HL-60 (cell line): ENCODE measurements at regions not wholly inside any gene's neighbourhood (a gene's known extent, or its start where the extent isn't known, plus 50 kb on each side); places are given as distances from the start of the nearest gene placed in this dataset.

Source experiments
- DNase-seq, 2 experiments: peaks; one replicate each; pipeline ENCODE4 v3.0.0-alpha.2; 2010 to 2020; ENCODE audit warnings: low read depth in 1 of 2, low spot score in 1 of 2
- H3K27ac ChIP-seq: fragments of 250-450 bp; sonication (Bioruptor Pico); replicated peaks from 2 replicates; pipeline ENCODE4 v1.5.1; 2020; ENCODE audit warnings: mild to moderate bottlenecking, moderate library complexity
- H3K27me3 ChIP-seq: fragments of 250-450 bp; sonication (Bioruptor Pico); 2 replicates; pipeline ENCODE4 v1.5.1; 2021; ENCODE audit warnings: mild to moderate bottlenecking, moderate library complexity; ENCODE audit not compliant: insufficient read depth, poor library complexity, severe bottlenecking
- H3K4me3 ChIP-seq: replicated peaks from 2 replicates; pipeline ENCODE4 v1.5.1; 2011; ENCODE audit warnings: mild to moderate bottlenecking, control low read depth, low read length; ENCODE audit not compliant: insufficient read depth
- GABPA ChIP-seq: IDR thresholded peaks from 2 replicates; pipeline ENCODE4 v1.6.1; 2012; ENCODE audit warnings: low read depth
- POLR2AphosphoS5 ChIP-seq: IDR thresholded peaks from 2 replicates; pipeline ENCODE4 v1.6.1; 2012; ENCODE audit warnings: low read depth
- SPI1 ChIP-seq: IDR thresholded peaks from 2 replicates; pipeline ENCODE4 v1.6.1; 2012; ENCODE audit warnings: low read depth, mild to moderate bottlenecking, borderline replicate concordance
- TF ChIP-seq, protein P1 (sequence below): IDR thresholded peaks from one replicate; pipeline ENCODE4 v1.5.1; 2011; ENCODE audit warnings: low read length, control low read depth, inconsistent platforms; ENCODE audit not compliant: insufficient read depth
- TF ChIP-seq, protein P2 (sequence below): IDR thresholded peaks from 2 replicates; pipeline ENCODE4 v1.6.1; 2012; ENCODE audit warnings: low read depth; ENCODE audit not compliant: insufficient replicate concordance

DNA sequence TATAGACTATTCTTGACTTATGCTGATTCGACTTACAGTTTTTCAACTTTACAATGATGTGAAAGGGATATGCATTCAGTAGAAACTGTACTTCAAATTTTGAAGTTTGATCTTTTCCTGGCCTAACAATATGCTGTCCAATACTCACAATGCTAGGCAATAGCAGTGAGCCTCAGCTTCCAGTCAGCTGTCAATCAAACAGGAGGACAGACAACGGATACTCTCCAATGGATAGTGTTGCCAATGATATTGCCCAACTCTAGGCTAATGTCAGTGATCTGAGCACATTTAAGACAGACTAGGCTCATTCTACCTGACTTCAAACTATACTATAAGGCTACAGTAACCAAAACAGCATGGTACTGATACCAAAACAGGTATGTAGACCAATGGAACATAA, 55.0 kb upstream of the ZNF280D start:
- Histone ChIP-seq H3K27ac (no peak overlapping the region), H3K4me3 (no peak overlapping the region), H3K27me3 (no peaks in the 10 kb centered on the region)
- DNase-seq = no peak
- TF ChIP-seq POLR2AphosphoS5 = no peak
- TF ChIP-seq, protein P1, sequence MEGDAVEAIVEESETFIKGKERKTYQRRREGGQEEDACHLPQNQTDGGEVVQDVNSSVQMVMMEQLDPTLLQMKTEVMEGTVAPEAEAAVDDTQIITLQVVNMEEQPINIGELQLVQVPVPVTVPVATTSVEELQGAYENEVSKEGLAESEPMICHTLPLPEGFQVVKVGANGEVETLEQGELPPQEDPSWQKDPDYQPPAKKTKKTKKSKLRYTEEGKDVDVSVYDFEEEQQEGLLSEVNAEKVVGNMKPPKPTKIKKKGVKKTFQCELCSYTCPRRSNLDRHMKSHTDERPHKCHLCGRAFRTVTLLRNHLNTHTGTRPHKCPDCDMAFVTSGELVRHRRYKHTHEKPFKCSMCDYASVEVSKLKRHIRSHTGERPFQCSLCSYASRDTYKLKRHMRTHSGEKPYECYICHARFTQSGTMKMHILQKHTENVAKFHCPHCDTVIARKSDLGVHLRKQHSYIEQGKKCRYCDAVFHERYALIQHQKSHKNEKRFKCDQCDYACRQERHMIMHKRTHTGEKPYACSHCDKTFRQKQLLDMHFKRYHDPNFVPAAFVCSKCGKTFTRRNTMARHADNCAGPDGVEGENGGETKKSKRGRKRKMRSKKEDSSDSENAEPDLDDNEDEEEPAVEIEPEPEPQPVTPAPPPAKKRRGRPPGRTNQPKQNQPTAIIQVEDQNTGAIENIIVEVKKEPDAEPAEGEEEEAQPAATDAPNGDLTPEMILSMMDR = no peak
- TF ChIP-seq, protein P2, sequence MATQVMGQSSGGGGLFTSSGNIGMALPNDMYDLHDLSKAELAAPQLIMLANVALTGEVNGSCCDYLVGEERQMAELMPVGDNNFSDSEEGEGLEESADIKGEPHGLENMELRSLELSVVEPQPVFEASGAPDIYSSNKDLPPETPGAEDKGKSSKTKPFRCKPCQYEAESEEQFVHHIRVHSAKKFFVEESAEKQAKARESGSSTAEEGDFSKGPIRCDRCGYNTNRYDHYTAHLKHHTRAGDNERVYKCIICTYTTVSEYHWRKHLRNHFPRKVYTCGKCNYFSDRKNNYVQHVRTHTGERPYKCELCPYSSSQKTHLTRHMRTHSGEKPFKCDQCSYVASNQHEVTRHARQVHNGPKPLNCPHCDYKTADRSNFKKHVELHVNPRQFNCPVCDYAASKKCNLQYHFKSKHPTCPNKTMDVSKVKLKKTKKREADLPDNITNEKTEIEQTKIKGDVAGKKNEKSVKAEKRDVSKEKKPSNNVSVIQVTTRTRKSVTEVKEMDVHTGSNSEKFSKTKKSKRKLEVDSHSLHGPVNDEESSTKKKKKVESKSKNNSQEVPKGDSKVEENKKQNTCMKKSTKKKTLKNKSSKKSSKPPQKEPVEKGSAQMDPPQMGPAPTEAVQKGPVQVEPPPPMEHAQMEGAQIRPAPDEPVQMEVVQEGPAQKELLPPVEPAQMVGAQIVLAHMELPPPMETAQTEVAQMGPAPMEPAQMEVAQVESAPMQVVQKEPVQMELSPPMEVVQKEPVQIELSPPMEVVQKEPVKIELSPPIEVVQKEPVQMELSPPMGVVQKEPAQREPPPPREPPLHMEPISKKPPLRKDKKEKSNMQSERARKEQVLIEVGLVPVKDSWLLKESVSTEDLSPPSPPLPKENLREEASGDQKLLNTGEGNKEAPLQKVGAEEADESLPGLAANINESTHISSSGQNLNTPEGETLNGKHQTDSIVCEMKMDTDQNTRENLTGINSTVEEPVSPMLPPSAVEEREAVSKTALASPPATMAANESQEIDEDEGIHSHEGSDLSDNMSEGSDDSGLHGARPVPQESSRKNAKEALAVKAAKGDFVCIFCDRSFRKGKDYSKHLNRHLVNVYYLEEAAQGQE = no peak
- TF ChIP-seq SPI1 = no peak
- TF ChIP-seq GABPA = no peak

DNA sequence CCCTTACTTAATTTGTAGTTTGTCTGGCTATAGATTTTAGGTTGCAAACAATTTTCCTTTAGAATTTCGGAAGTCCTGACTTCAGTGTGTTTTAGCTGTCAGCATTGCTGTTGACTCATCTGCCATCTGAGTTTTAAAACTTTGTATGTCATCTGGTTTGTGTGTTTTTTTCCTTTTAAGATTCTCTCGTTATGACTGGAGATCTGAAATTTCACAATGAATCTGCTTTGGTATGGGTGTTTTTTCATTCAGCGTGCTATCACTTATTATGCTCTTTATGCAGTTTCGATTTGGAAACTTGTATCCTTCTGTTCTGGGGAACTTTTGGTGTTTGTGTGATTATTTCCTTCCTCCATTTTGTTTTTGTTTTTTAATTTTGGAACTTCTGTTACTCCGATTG, 53.7 kb upstream of the ZNF280D start:
- TF ChIP-seq, protein P2 = no peak
- no peak for TF ChIP-seq GABPA
- TF ChIP-seq SPI1 = no peak
- TF ChIP-seq, protein P1 = no peak
- no peak for TF ChIP-seq POLR2AphosphoS5
- no peak for DNase-seq
- Histone ChIP-seq H3K4me3 (no peak overlapping the region), H3K27me3 (no peaks in the 10 kb centered on the region), H3K27ac (no peak overlapping the region)

- H3K27me3 ChIP-seq = no peaks in the 10 kb centered on the region
- no peak for DNase-seq
- H3K4me3 ChIP-seq = no peak overlapping the region
- no peak overlapping the region for H3K27ac ChIP-seq
- TF ChIP-seq, protein P1 = no peak
- TF ChIP-seq, protein P2 = no peak
- TF ChIP-seq SPI1 (no peak), GABPA (no peak), POLR2AphosphoS5 (no peak)
Measured at GRCh38 chr15:56783857-56784661, 50.8 kb upstream of the ZNF280D start.
